NCI-H187 (cell line): ENCODE measurements at regions not wholly inside any gene's neighbourhood (a gene's known extent, or its start where the extent isn't known, plus 50 kb on each side); places are given as distances from the start of the nearest gene placed in this dataset.
A peak's percentile ranks its signal among the peaks of the same experiment; 100 is the strongest.
"Not testable (repeated sequence)": the region's sequence is repeated elsewhere in the genome, so short reads cannot be mapped to it uniquely, and the experiment has no call there.

Experiments used
- DNase-seq, 2 experiments: peaks; one replicate each; lab custom pipeline; 2025; lab: John Stamatoyannopoulos, UW

DNA sequence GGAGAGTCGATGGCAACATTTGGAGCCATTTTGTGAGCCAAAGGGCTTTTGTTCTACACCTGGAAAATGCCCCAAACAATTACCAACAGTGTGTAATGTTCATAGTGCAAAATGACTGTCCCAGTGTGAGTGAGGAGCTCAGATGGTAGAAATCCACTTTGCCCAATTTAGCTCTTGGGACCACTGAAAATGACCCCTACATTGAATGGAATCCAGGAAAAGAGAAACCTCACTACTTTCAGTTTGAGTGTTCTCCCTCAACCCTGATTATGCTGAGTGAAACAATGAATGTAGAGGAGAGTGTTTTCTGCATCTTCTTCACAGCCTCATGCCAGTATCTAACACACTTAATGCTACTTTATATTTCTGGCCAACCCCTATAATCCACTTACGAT lies 84.9 kb upstream of the NRN1 start:
- DNase-seq: no peak

DNA sequence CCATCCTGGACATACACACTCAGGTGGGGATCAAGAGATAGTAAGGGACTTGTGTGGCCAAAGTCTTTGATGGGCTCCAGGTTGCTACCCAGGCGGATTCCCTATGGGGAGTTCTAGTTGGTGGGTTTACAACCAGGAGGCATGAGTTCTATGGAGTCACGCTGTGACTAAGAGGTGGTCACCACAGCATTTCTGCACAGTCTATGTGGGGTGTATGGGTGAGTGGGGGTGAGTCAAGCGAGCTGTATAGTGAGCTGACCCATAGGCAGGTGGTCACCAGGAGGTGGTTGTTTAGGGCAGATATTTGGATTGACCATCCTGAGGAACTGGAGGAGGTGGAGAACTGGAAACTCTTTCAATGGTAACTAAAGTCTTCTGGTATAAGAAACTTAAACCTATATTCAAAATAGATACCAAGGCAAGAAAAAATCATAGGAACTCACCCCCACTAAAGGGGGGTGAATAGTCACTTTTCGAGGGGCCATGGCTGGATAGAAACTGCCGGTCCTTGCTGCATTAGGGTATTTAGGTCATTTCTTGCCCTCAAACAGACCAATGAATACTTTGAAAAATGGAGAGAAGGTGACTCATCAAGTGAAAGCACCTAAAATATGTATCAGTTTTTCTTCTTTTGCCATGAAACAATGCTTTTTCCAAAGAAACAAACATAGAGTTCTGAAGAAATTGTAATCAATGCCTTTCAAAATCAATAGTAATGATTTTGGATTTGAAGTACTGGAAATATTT lies 84.3 kb upstream of the NRN1 start:
- DNase-seq: no peak

DNA sequence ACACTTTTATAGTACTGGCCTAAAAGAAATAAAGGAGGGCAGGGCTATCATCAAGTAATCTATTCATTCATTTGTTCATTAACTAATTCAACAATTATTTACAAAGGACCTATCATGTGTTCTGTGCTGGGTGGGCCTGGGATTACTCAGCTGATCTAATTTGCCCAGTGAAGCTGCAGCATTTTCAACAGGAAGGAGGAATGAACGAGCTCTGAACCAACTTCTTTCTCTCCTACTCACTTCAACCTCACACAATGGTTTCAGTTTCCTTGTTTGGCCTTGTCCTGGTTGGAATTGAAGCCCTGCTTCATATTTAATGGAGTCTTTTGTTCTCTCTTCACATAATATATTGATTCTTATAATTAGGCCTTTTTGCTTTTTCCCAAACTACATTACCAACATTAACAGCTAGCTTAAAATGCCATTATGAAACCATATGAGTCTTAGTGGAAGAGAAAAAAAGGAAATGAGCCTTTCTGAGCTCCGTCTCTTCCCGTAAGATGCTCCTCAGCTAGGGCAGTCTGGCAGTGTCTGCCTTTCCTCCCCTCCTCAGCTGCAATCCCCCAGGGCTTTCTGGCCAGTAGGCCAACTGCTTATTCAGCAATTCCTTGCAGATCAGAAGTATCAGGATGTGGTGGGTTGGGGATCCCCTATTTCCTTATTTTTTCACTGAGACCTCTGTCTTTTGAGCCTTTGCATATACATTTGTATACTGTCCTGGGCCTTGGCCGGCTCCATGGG lies 79.4 kb upstream of the NRN1 start:
- DNase-seq: no peak

DNA sequence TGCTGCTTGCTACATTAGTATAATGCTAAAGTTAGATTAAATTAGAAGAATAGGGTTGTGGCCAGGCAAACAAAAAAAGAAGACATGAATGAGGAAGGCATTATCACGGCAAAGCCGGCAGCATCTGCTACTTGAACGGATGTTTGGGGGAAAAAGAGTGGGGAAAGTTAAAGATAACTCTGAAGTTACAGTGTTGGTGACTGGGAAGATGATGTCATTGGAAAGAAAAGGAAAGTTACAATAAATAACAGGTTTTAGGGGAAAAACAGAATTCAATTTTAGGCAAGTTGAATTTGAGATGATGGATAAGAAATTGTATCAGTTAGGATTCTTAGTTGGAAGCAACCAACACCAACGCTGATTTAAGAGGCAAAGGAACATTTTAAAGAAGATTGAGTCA lies 74.2 kb upstream of the NRN1 start:
- DNase-seq: no peak

DNA sequence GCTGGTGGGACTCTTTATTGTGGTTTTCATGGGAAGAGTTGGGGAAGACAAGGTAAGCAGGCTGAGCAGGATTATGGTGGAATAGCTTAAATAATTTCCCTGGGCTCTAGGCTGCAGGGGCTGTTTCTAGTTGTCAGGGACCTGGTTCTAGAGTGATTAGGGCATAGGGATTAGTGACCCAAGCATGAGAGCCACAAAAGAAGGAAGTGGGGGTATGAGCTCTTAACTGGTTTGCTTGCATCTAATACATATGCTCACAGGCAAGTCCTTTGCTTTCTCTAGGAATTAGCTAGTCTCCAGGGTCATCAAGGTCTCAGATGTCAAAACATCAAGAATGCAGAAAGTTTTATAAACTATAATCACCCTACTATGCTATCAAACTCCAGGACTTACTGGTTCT lies 67.5 kb upstream of the NRN1 start:
- DNase-seq: no peak

DNA sequence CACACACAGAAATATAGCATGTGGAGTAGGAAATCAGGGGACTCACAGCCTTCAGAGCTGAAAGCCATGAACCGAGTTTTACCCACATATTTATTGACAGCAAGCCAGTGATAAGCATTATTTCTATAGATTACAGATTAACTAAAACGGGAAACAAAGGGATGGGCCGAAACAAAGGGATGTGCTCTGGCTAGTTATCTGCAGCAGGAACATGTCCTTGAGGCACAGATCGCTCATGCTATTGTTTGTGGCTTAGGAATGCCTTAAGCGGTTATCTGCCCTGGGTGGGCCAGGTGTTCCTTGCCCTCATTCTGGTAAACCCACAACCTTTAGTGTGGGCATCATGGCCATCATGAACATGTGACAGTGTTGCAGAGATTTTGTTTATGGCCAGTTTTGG lies 61.4 kb upstream of the NRN1 start:
- DNase-seq: not testable (repeated sequence)

DNA sequence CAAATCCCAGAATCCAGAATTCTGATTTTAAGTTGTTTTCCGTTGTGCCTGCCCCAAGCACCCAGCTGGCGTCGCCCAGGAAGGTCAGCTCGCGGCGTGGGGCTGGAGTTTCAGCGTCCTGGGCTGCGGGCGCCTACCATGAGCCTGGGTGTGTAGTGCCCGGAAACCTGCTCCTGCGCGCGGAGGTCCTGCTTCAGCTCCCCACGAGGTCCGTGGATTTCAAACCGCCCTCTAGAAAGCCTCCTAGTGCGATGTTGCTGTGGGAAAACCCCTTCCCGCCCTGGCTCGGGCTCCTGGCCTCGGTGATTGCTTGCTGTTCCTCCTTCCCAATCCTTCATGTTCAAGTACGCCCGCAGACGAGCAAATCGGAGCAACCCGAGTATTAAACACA lies 51.3 kb upstream of the NRN1 start:
- DNase-seq: no peak

DNA sequence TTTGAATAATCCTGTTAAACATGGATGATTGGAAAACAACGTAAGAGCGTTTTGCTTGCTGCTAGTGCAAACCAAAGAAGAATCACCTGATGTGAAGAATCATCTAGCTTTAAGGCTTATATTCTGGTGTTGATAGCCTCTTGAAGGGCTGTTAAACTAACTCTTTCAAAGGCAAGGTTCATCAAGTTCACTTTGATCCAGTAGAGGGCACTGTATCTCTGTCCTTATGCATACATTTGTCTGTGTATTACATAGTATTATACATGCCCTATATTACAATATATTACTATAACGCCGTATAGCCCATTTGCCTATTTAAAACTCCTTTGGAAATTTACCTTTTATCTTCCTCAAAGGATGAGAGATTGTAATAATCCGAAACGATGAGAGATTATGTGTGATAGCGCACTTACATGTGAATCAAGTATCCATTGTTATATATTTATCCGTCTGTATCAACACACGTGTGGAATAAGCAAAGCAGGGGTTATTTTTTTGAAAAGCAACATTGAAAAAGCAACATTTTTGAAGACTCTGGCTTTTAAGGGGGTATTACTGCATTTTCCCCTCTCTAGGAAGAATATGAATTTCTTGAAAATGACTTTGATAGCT lies 50.8 kb upstream of the NRN1 start:
- peak in 1 of 2 experiments; percentile 19 for DNase-seq
